B cell (primary cell): ENCODE measurements at regions not wholly inside any gene's neighbourhood (a gene's known extent, or its start where the extent isn't known, plus 50 kb on each side); places are given as distances from the start of the nearest gene placed in this dataset.

Experiments
- ATAC-seq: fragments of 200-7000 bp; cut with Tn5 transposase; one replicate; pipeline ENCODE4 v1.10.0; 2021; ENCODE audit warnings: low read depth, mild to moderate bottlenecking, moderate number of reproducible peaks, moderate library complexity
- CTCF ChIA-PET: fragments of 350-600 bp; sonication (Branson Sonifier 250); formaldehyde crosslinking; loops from one replicate; lab custom pipeline; 2021; ENCODE audit warnings: antibody characterized with exemption, inconsistent platforms; lab: Charles Lee
- POLR2A ChIA-PET: fragments of 350-600 bp; sonication (Branson Sonifier 250); formaldehyde crosslinking; loops from one replicate; lab custom pipeline; 2021; ENCODE audit warnings: antibody characterized with exemption; lab: Charles Lee
- DNase-seq: peaks from one replicate; pipeline ENCODE4 v3.0.0; 2013
- H2AFZ ChIP-seq: 2 replicates; pipeline ENCODE4 v1.6.1; 2012; ENCODE audit warnings: mild to moderate bottlenecking, low read depth, low read length; ENCODE audit not compliant: insufficient read depth, poor library complexity, severe bottlenecking
- H3K27ac ChIP-seq, 2 donors: 1 replicate in 1 of 2; 2 replicates in 1 of 2; pipeline ENCODE4 v1.5.1; 2012 to 2013; ENCODE audit warnings: low read length in 2 of 2, mild to moderate bottlenecking in 2 of 2, moderate library complexity in 1 of 2
- H3K27me3 ChIP-seq, 4 experiments: fragments of 200-600 bp in 1 of 4; sonication (generic) in 1 of 4; replicated peaks in 1 of 4; 1 replicate in 2 of 4; 2 replicates in 2 of 4; pipeline versions ENCODE4 v1.6.1 to v1.7.0; 2013 to 2016; ENCODE audit warnings: low read length in 3 of 4, mild to moderate bottlenecking in 2 of 4, mixed read lengths in 1 of 4, moderate library complexity in 1 of 4; ENCODE audit not compliant: insufficient read depth in 4 of 4, control insufficient read depth in 3 of 4; ENCODE audit errors: control extremely low read depth in 1 of 4
- H3K36me3 ChIP-seq, 2 experiments: replicated peaks in 1 of 2; 1 replicate in 1 of 2; 2 replicates in 1 of 2; pipeline versions ENCODE4 v1.6.1 to v1.7.1; 2013; ENCODE audit warnings: low read length in 1 of 2; ENCODE audit not compliant: insufficient read depth in 2 of 2, control insufficient read depth in 1 of 2; ENCODE audit errors: control extremely low read depth in 1 of 2, extremely low read depth in 1 of 2
- H3K4me1 ChIP-seq, 2 donors: fragments of 200-600 bp in 1 of 2; sonication (generic) in 1 of 2; 1 replicate in 1 of 2; 2 replicates in 1 of 2; pipeline versions ENCODE4 v1.5.1 to v1.6.1; 2013 to 2017; ENCODE audit warnings: low read length in 2 of 2; ENCODE audit not compliant: control insufficient read depth in 2 of 2, insufficient read depth in 2 of 2
- H3K4me2 ChIP-seq: replicated peaks from 2 replicates; pipeline ENCODE3; 2012; ENCODE audit warnings: mild to moderate bottlenecking, low read depth, low read length; ENCODE audit not compliant: poor library complexity, severe bottlenecking
- H3K4me3 ChIP-seq, 5 experiments: fragments of 200-600 bp in 1 of 5; sonication (generic) in 1 of 5; 1 replicate in 3 of 5; 2 replicates in 2 of 5; pipeline versions ENCODE4 v1.5.1 to v1.7.0; 2011 to 2016; ENCODE audit warnings: low read length in 4 of 5, mild to moderate bottlenecking in 4 of 5, low read depth in 2 of 5, control low read depth in 1 of 5, moderate library complexity in 1 of 5; ENCODE audit not compliant: insufficient read depth in 1 of 5; ENCODE audit errors: control extremely low read depth in 1 of 5, extremely low read depth in 1 of 5
- H3K79me2 ChIP-seq: fragments of 200-600 bp; sonication (generic); one replicate; pipeline ENCODE4 v1.6.0; 2016; ENCODE audit warnings: low read length; ENCODE audit not compliant: control insufficient read depth, insufficient read depth
- H3K9ac ChIP-seq: fragments of 200-600 bp; sonication (generic); 2 replicates; pipeline ENCODE4 v1.6.1; 2017; ENCODE audit warnings: mild to moderate bottlenecking, low read length, moderate library complexity
- H3K9me3 ChIP-seq, 3 donors: one replicate each; pipeline versions ENCODE4 v1.6.1 to v1.7.1; 2013; ENCODE audit warnings: low read length in 2 of 3; ENCODE audit not compliant: control insufficient read depth in 2 of 3, insufficient read depth in 1 of 3; ENCODE audit errors: control extremely low read depth in 1 of 3
- H4K20me1 ChIP-seq: 2 replicates; pipeline ENCODE4 v1.6.0; 2012; ENCODE audit warnings: mild to moderate bottlenecking, low read length; ENCODE audit not compliant: insufficient read depth, control insufficient read depth, poor library complexity, severe bottlenecking
- H3K27ac Mint-ChIP-seq: one replicate; pipeline ENCODE4 v1.8.0; 2021; ENCODE audit warnings: mixed read lengths
- H3K27me3 Mint-ChIP-seq: one replicate; pipeline ENCODE4 v1.8.0; 2021; ENCODE audit warnings: mixed read lengths
- H3K4me1 Mint-ChIP-seq: one replicate; pipeline ENCODE4 v1.8.0; 2021; ENCODE audit warnings: mixed read lengths
- H3K4me3 Mint-ChIP-seq: one replicate; pipeline ENCODE4 v1.8.0; 2021; ENCODE audit warnings: mixed read lengths
- H3K9me3 Mint-ChIP-seq: one replicate; pipeline ENCODE4 v1.8.0; 2022; ENCODE audit warnings: mixed read lengths; ENCODE audit not compliant: insufficient read depth
- EZH2 ChIP-seq: IDR thresholded peaks from 2 replicates; pipeline ENCODE4 v1.6.1; 2012; ENCODE audit warnings: borderline replicate concordance, low read depth, mild to moderate bottlenecking, moderate library complexity, low read length; ENCODE audit not compliant: insufficient read depth, poor library complexity, severe bottlenecking
- WGBS: methylation state at CpG from one replicate; pipeline ENCODE4 v1.1.5; 2013; ENCODE audit warnings: missing lambda C conversion rate; ENCODE audit not compliant: insufficient coverage; 5-methylcytosine and 5-hydroxymethylcytosine counted together
- intact Hi-C: fragments of 100-400 bp; cut with micrococcal nuclease; formaldehyde crosslinking; loops from one replicate; pipeline ENCODE4 v1.10.0; 2022
- TF ChIP-seq, protein P1 (sequence below): fragments of 200-600 bp; IDR thresholded peaks from one replicate; pipeline ENCODE4 v1.8.0; 2022; ENCODE audit warnings: antibody characterized with exemption, mild to moderate bottlenecking

DNA sequence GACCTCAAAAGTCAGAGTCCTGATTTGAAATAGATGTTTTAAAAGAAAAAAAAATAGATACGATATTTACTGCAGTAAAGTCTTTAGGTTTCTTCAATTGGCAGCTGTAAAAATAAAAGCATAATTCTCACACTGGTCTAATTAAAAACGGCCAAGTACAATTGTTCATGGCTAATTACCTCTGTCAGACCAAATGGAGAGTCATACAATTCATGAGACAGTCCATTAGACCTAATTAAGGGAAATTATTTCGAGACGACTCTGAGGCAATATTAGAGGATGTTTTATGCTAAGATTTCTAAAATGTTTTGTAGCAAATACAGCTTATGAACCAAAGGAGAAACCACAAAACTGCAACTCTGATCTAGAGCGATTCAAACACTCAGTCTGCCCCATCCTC lies 131.3 kb downstream of the PHLDA1 start:
- Histone ChIP-seq H2AFZ (no peak overlapping the region), H4K20me1 (no peaks in the 10 kb centered on the region), H3K9me3 (no peaks in the 10 kb centered on the region), H3K4me2 (no peak overlapping the region), H3K9ac (no peak overlapping the region), H3K4me1 (no peaks in the 10 kb centered on the region), H3K4me3 (no peak overlapping the region), H3K27me3 (peaks cover 0 to 6% (median 4%) of the 10 kb centered on the region in 4 experiments), H3K27ac (no peak overlapping the region), H3K36me3 (no peaks in the 10 kb centered on the region), H3K79me2 (no peaks in the 10 kb centered on the region)
- no peak for TF ChIP-seq EZH2
- TF ChIP-seq, protein P1, sequence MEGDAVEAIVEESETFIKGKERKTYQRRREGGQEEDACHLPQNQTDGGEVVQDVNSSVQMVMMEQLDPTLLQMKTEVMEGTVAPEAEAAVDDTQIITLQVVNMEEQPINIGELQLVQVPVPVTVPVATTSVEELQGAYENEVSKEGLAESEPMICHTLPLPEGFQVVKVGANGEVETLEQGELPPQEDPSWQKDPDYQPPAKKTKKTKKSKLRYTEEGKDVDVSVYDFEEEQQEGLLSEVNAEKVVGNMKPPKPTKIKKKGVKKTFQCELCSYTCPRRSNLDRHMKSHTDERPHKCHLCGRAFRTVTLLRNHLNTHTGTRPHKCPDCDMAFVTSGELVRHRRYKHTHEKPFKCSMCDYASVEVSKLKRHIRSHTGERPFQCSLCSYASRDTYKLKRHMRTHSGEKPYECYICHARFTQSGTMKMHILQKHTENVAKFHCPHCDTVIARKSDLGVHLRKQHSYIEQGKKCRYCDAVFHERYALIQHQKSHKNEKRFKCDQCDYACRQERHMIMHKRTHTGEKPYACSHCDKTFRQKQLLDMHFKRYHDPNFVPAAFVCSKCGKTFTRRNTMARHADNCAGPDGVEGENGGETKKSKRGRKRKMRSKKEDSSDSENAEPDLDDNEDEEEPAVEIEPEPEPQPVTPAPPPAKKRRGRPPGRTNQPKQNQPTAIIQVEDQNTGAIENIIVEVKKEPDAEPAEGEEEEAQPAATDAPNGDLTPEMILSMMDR: no peak
- H3K4me3 Mint-ChIP-seq: no peak overlapping the region
- H3K9me3 Mint-ChIP-seq: peaks cover 3% of the 10 kb centered on the region
- intact Hi-C loops: no loop called here
- ChIA-PET POLR2A (no interaction called here), CTCF (interaction anchor here (0.7 kb wide), 1 partner anchor 883 kb away, joined by 3 read pairs; no protein-coding TSS in a partner anchor)
- DNase-seq: no peak
- peaks cover 22% of the 10 kb centered on the region for H3K27me3 Mint-ChIP-seq
- no CpG with 5 or more reads among the region's 5 CpGs for WGBS
- no peaks in the 10 kb centered on the region for H3K4me1 Mint-ChIP-seq
- no peak for ATAC-seq
- H3K27ac Mint-ChIP-seq: no peak overlapping the region

DNA sequence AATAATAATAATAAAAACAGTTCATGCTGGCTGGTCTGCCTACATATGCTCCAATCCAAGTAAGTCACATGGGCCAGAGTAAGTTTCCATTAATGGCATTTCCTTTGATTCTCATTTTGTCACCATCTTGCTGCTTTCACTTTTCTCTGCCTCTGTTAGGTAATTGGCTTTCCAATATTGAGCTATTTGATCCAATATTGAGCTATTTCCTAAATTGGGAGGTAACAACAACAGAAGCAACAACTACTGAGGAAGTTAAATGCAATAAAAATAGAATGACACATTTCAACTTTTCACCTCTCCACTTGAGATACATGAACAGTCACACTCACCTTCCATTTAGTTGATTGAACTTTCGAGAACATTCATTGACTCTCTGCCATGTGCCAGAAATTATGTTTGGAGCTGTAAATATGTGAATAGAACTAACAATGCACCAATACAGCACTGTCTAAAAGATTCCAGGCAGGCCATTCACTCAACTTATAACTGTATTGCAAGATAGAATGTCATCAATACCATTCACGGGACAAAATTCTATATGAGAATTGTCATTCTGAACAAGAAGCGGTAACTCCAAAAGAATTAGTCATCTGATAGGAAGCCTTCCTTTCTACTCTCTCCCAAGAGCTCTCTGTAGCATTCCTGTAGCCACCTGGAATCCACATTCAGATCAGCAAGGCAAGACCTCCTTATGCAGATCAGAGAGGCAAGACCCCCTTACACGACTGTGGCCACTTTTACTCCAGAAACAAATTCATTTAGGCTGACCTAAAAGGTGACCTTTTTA lies 136.4 kb downstream of the PHLDA1 start:
- ChIA-PET CTCF (no interaction called here), POLR2A (no interaction called here)
- Histone ChIP-seq H3K27ac (no peak overlapping the region), H3K9ac (no peak overlapping the region), H3K79me2 (no peaks in the 10 kb centered on the region), H2AFZ (no peak overlapping the region), H4K20me1 (no peaks in the 10 kb centered on the region), H3K36me3 (no peaks in the 10 kb centered on the region), H3K4me2 (no peak overlapping the region), H3K27me3 (peaks cover 0 to 6% (median 4%) of the 10 kb centered on the region in 4 experiments), H3K9me3 (no peaks in the 10 kb centered on the region), H3K4me1 (no peaks in the 10 kb centered on the region), H3K4me3 (no peak overlapping the region)
- ATAC-seq (no peak), DNase-seq (no peak)
- TF ChIP-seq EZH2: no peak
- TF ChIP-seq, protein P1: no peak
- 100% methylated on average over 3 of the region's 4 CpGs for WGBS
- Mint-ChIP-seq H3K27me3 (peaks cover 45% of the 10 kb centered on the region), H3K27ac (no peak overlapping the region), H3K9me3 (peaks cover 3% of the 10 kb centered on the region), H3K4me3 (no peak overlapping the region), H3K4me1 (no peaks in the 10 kb centered on the region)
- intact Hi-C loops: no loop called here
